Ovary (tissue), 7 donors: ENCODE measurements at regions not wholly inside any gene's neighbourhood (a gene's known extent, or its start where the extent isn't known, plus 50 kb on each side); places are given as distances from the start of the nearest gene placed in this dataset.

Experiments
- DNase-seq, 5 donors: peaks; one replicate each; pipeline ENCODE4 v3.0.0-alpha.2; 2019 to 2020
- H3K27ac ChIP-seq, 2 donors: fragments of 200-600 bp; one replicate each; pipeline versions ENCODE4 v1.5.1 to v1.8.0; 2019 to 2022
- H3K27me3 ChIP-seq: fragments of 200-600 bp; one replicate; pipeline ENCODE4 v1.8.0; 2022
- H3K36me3 ChIP-seq: fragments of 200-600 bp; sonication (generic); one replicate; pipeline ENCODE4 v1.5.1; 2019
- H3K4me1 ChIP-seq: one replicate; pipeline ENCODE4 v1.8.1; 2013; ENCODE audit warnings: mild to moderate bottlenecking, moderate library complexity; ENCODE audit not compliant: insufficient read depth
- H3K4me3 ChIP-seq: fragments of 200-600 bp; sonication (generic); one replicate; pipeline ENCODE4 v1.5.1; 2017
- H3K9me3 ChIP-seq, 2 donors: fragments of 200-600 bp in 1 of 2; sonication (generic) in 1 of 2; one replicate each; pipeline versions ENCODE4 v1.5.1 to v1.8.1; 2013 to 2019; ENCODE audit warnings: mild to moderate bottlenecking in 1 of 2, moderate library complexity in 1 of 2
- CTCF ChIP-seq, 3 donors: fragments of 450-650 bp in 2 of 3; fragments of 200-600 bp in 1 of 3; IDR thresholded peaks; one replicate each; pipeline versions ENCODE4 v1.5.1 to v1.8.0; 2016 to 2022; ENCODE audit warnings: antibody characterized with exemption in 3 of 3, mild to moderate bottlenecking in 1 of 3
- EP300 ChIP-seq: sonication (generic); formaldehyde crosslinking; IDR thresholded peaks from one replicate; pipeline ENCODE4 v1.6.1; 2017; ENCODE audit warnings: antibody characterized with exemption
- POLR2A ChIP-seq: fragments of 450-650 bp; IDR thresholded peaks from one replicate; pipeline ENCODE4 v1.6.1; 2017; ENCODE audit warnings: antibody characterized with exemption, mild to moderate bottlenecking, moderate library complexity
- WGBS, 3 donors: extraction: QIAGEN DNeasy Blood & Tissue Kit in 1 of 3; methylation state at CpG; one replicate each; pipeline versions ENCODE4 v1.1.5 to v1.1.7; 2013 to 2017; 5-methylcytosine and 5-hydroxymethylcytosine counted together
- intact Hi-C, 4 donors: fragments of 100-400 bp; cut with DNase I; formaldehyde crosslinking; loops; one replicate each; pipeline versions ENCODE4 v1.11.0 to v1.15.1; 2022 to 2023
- donor health status: DM: no; HTN: no; CAD: no; lungs with moderate emphysema.
- donor health status: DM: no; HTN: no; CAD: no.
- donor health status: Bipolar disorder and iron deficiency.
- donor health status: DM: no; HTN: no; CAD: no.
- donor health status: DM: yes; HTN: yes; CAD: no.

DNA sequence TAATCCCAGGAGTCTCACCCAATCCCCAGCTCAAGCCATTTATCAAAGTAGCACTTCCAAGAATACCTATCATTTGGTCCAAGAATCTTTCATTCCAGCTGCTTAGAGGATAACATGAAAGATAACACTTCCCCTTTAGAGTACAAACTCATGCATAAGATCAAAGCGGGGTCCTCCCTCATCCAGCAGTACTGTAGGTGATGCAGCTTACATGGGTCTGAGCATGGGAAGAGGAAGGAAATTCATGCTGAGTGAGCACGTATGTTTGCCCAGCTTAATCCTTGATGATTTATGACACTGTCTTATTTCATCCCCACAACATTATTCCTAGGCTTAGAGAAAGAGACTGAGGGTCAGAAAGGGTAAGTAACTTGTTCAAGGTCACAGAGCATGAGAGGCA, 167.1 kb upstream of the GJB5 start:
- intact Hi-C loops, result no loop called here
- H3K27ac ChIP-seq, result no peak overlapping the region
- no peaks in the 10 kb centered on the region for H3K27me3 ChIP-seq
- H3K4me1 ChIP-seq, result no peaks in the 10 kb centered on the region
- DNase-seq, result no peak
- no peaks in the 10 kb centered on the region for H3K36me3 ChIP-seq
- no peak for TF ChIP-seq CTCF (IDR thresholded peaks at IDR 0.05)
- no peak for TF ChIP-seq EP300
- 31 to 37% (median 33%) methylated on average over 2 of the region's 2 CpGs for WGBS, 3 donors
- no peaks in the 10 kb centered on the region for H3K9me3 ChIP-seq
- H3K4me3 ChIP-seq, result no peak overlapping the region

GRCh38 chr1:34590211-34590623, 164.6 kb upstream of the GJB5 start:
- intact Hi-C loops, result no loop called here
- DNase-seq, result no peak
- H3K27ac ChIP-seq, result no peak overlapping the region
- H3K27me3 ChIP-seq, result no peaks in the 10 kb centered on the region
- no peaks in the 10 kb centered on the region for H3K36me3 ChIP-seq
- no peaks in the 10 kb centered on the region for H3K9me3 ChIP-seq
- no peak overlapping the region for H3K4me3 ChIP-seq
- TF ChIP-seq EP300 (no peak), POLR2A (no peak), CTCF (IDR thresholded peaks at IDR 0.05) (no peak)
- H3K4me1 ChIP-seq, result no peaks in the 10 kb centered on the region
- 25 to 36% (median 32%) methylated on average over 4 of the region's 4 CpGs for WGBS, 3 donors

- no peak for DNase-seq
- Histone ChIP-seq H3K9me3 (no peaks in the 10 kb centered on the region), H3K27ac (no peak overlapping the region), H3K4me1 (no peaks in the 10 kb centered on the region), H3K4me3 (no peak overlapping the region), H3K36me3 (no peaks in the 10 kb centered on the region), H3K27me3 (no peaks in the 10 kb centered on the region)
- intact Hi-C loops, result no loop called here
- TF ChIP-seq EP300 (no peak), POLR2A (no peak), CTCF (IDR thresholded peaks at IDR 0.05) (no peak)
- WGBS, 3 donors, result 63 to 72% (median 68%) methylated on average over 4 of the region's 4 CpGs
Measured at GRCh38 chr1:34591751-34592629, 162.9 kb upstream of the GJB5 start.

GRCh38 chr1:34597877-34598514, 156.9 kb upstream of the GJB5 start:
- Histone ChIP-seq H3K4me3 (no peak overlapping the region), H3K27me3 (no peaks in the 10 kb centered on the region), H3K4me1 (no peaks in the 10 kb centered on the region), H3K27ac (no peak overlapping the region), H3K9me3 (no peaks in the 10 kb centered on the region), H3K36me3 (no peaks in the 10 kb centered on the region)
- intact Hi-C loops, result no loop called here
- 23 to 30% (median 26%) methylated on average over 5 of the region's 5 CpGs for WGBS, 3 donors
- TF ChIP-seq EP300 (no peak), POLR2A (no peak), CTCF (IDR thresholded peaks at IDR 0.05) (no peak)
- peak in 3 of 5 donors; percentile 11 to 35 (median 16) for DNase-seq
